HepG2 (cell line): ENCODE measurements at regions not wholly inside any gene's neighbourhood (a gene's known extent, or its start where the extent isn't known, plus 50 kb on each side); places are given as distances from the start of the nearest gene placed in this dataset.

Experiments
- CBFB ChIP-seq: sonication (generic); formaldehyde crosslinking; IDR thresholded peaks from 2 replicates; pipeline ENCODE4 v1.4.0; 2020; ENCODE audit warnings: missing genetic modification reagents
- CTCF ChIP-seq: sonication (generic); formaldehyde crosslinking; IDR thresholded peaks from 2 replicates; pipeline ENCODE4 v1.5.0; 2020; ENCODE audit warnings: mild to moderate bottlenecking, missing genetic modification reagents, moderate library complexity
- FOXK2 ChIP-seq: fragments of 450-650 bp; IDR thresholded peaks from 2 replicates; pipeline ENCODE4 v1.6.1; 2016
- HMGA1 ChIP-seq: sonication (generic); formaldehyde crosslinking; conservative IDR thresholded peaks from 2 replicates; pipeline ENCODE4 v1.4.0; 2020; ENCODE audit warnings: missing genetic modification reagents
- HNRNPUL1 ChIP-seq: fragments of 200-400 bp; formaldehyde crosslinking; IDR thresholded peaks from 2 replicates; pipeline ENCODE4 v1.6.1; 2017; ENCODE audit warnings: low read depth, mild to moderate bottlenecking, low read length, moderate library complexity
- MAX ChIP-seq: IDR thresholded peaks from 2 replicates; pipeline ENCODE4 v1.6.1; 2012; ENCODE audit warnings: inconsistent platforms
- POLR2A ChIP-seq, 2 experiments: IDR thresholded peaks; 2 replicates each; pipeline ENCODE4 v1.6.1; 2011; ENCODE audit warnings: low read depth in 2 of 2, low read length in 2 of 2, mild to moderate bottlenecking in 1 of 2, moderate library complexity in 1 of 2; ENCODE audit not compliant: insufficient read depth in 1 of 2
- TF ChIP-seq, protein P1 (sequence below): sonication (generic); formaldehyde crosslinking; IDR thresholded peaks from 2 replicates; pipeline ENCODE4 v1.4.0; 2020; ENCODE audit warnings: missing genetic modification reagents, mild to moderate bottlenecking, borderline replicate concordance

GRCh38 chr10:33822774-33823173 is 488.3 kb upstream of the NRP1 start:
- TF ChIP-seq HMGA1 (CRISPR knock-in tag) (no peak), FOXK2 (no peak), CTCF (CRISPR knock-in tag) (no peak), MAX (no peak), HNRNPUL1 (no peak), POLR2A (IDR thresholded peaks at IDR 0.05; ENCODE audit: insufficient read depth in 1 of 2, low read depth in 2 of 2, low read length in 2 of 2) (no peak), CBFB (no peak)
- TF ChIP-seq, protein P1, sequence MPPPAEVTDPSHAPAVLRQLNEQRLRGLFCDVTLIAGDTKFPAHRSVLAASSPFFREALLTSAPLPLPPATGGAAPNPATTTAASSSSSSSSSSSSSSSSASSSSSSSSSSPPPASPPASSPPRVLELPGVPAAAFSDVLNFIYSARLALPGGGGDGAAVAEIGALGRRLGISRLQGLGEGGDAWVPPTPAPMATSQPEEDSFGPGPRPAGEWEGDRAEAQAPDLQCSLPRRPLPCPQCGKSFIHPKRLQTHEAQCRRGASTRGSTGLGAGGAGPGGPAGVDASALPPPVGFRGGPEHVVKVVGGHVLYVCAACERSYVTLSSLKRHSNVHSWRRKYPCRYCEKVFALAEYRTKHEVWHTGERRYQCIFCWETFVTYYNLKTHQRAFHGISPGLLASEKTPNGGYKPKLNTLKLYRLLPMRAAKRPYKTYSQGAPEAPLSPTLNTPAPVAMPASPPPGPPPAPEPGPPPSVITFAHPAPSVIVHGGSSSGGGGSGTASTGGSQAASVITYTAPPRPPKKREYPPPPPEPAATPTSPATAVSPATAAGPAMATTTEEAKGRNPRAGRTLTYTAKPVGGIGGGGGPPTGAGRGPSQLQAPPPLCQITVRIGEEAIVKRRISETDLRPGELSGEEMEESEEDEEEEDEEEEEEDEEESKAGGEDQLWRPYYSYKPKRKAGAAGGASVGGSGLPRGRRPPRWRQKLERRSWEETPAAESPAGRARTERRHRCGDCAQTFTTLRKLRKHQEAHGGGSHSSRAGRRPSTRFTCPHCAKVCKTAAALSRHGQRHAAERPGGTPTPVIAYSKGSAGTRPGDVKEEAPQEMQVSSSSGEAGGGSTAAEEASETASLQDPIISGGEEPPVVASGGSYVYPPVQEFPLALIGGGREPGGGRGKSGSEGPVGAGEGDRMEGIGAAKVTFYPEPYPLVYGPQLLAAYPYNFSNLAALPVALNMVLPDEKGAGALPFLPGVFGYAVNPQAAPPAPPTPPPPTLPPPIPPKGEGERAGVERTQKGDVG = no peak
